NCI-H1930 (cell line): ENCODE measurements at regions not wholly inside any gene's neighbourhood (a gene's known extent, or its start where the extent isn't known, plus 50 kb on each side); places are given as distances from the start of the nearest gene placed in this dataset.
A peak's percentile ranks its signal among the peaks of the same experiment; 100 is the strongest.

Experiments used
- DNase-seq, 2 experiments: peaks; one replicate each; lab custom pipeline; 2025; lab: John Stamatoyannopoulos, UW

GRCh38 chr12:34377243-34378035, 355.1 kb downstream of the ALG10 start:
- no peak for DNase-seq

DNA sequence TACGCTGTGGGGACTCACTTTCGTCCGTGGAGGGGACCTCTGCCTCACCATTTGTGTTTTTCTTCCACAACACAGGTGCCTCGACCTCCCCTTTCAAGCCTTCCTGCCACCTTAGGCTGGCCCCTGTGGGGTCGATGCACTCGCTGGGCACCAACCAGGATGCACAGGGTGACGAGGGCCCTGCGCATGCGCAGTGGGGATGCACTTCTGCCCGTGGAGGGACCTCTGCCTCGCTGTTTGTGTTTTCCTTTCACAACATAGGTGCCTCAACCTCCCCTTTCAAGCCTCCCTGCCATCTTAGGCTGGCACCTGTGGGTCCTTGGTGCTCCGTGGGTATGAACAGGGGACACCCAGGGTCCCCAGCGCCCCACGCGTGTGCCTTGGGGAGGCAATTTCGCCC, 356.8 kb downstream of the ALG10 start:
- DNase-seq, result no peak

DNA sequence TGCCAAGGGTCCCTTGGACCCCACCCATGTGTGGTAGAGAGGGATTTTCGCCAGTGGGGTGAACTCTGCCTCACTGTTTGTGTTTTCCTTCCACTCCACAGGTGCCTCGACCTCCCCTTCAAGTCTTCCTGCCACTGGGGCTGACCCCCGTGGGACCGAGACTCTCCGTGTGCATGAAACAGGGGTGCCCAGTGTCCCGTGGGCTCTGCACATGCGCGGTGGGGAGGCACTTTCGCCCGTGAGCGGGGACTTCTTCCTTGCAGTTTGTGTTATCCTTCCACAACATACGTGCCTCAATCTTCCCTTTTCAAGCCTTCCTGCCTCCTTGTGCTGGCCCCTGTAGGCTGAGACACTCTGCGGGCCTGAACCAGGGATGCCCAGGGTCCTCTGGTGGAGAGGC, 362.4 kb downstream of the ALG10 start:
- DNase-seq, result no peak

DNA sequence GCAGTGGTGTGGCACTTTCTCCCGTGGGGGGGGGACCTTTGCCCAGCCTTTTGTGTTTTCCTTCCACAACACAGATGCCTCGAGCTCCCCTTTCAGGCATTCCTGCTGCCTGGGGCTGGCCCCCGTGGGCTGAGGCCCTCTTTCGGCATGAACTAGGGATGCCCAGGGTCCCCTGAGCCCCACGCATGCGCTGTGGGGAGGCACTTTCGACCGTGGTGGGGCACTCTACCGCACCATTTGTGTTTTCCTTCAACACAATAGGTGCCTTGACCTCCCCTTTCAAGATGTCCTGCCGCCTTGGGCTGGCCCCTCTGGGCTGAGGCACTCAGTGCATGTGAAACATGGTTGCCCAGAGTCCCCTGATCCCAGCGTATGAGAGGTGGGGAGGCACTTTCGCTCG, 363.7 kb downstream of the ALG10 start:
- no peak for DNase-seq

GRCh38 chr12:34386621-34387255, 364.4 kb downstream of the ALG10 start:
- no peak for DNase-seq

GRCh38 chr12:34387711-34388635, 365.7 kb downstream of the ALG10 start:
- DNase-seq, result no peak

GRCh38 chr12:34388636-34389377, 366.5 kb downstream of the ALG10 start:
- no peak for DNase-seq

GRCh38 chr12:34389378-34390170, 367.3 kb downstream of the ALG10 start:
- no peak for DNase-seq

DNA sequence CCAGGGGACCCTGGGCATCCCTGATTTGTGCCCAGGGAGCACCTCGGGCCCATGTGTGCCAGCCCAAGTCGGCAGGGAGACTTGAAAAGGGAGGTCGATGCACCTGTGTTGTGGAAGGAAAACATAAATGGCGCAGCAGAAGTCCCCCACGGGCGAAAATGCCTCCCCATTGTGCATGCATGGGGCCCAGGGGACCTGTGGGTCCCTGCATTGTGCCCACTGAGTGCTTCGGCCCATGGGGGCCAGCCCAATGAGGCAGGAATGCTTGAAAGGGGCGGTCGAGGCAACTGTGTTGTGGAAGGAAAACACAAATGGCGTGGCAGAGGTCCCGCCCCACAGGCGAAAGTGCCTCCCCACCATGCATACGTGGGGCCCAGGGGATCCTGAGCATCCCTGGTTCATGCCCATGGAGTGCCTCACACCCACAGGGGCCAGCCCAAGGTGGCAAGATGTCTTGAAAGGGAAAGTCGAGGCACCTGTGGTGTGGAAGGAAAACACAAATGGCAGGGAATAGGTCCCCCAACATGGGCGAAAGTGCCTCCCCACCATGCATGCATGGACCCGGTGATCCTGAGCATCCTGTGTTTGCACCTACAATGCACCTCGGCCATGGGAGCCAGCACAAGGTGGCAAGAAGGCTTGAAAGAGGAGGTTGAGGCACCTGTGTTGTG, 368.0 kb downstream of the ALG10 start:
- DNase-seq, result no peak

DNA sequence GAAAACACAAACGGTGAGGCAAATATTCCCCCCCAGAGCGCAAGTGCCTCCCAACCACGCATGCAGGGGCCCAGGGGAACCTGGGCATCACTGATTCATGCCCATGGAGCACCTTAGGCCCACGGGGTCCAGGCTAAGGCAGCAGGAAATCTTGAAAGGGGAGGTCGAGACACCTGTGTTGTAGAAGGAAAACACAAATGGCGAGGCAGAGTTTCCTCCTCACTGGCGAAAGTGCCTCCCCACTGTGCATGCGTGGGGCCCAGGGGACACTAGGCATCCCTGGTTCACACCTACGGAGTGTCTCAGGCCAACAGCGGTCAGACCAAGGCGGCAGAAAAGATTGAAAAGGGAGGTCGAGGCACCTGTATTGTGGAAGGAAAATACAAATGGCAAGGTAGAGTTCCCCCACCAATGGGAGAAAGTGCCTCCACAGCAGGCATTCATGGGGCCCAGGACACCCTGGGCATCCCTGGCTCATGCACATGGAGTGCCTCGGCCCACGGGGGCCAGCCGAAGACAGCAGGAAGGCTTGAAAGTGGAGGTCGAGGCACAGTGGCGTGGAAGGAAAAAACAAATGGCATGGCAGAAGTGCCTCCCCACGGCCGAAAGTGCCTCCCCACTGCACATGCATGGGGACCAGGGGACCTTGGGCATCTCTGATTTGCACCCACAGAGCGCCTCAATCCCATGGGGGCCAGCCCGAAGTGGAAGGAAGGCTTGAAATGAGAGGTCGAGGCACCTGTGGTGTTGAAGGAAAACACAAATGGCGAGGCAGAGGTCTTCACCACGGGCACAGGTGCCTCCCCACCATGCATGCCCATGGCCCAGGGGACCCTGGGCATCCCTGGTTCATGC, 368.8 kb downstream of the ALG10 start:
- DNase-seq, result no peak

- peak in 1 of 2 experiments; percentile 6 for DNase-seq
Measured at GRCh38 chr12:34391771-34392581, 369.7 kb downstream of the ALG10 start.

- DNase-seq, result no peak
Measured at GRCh38 chr12:34392741-34393085, 370.4 kb downstream of the ALG10 start.

DNA sequence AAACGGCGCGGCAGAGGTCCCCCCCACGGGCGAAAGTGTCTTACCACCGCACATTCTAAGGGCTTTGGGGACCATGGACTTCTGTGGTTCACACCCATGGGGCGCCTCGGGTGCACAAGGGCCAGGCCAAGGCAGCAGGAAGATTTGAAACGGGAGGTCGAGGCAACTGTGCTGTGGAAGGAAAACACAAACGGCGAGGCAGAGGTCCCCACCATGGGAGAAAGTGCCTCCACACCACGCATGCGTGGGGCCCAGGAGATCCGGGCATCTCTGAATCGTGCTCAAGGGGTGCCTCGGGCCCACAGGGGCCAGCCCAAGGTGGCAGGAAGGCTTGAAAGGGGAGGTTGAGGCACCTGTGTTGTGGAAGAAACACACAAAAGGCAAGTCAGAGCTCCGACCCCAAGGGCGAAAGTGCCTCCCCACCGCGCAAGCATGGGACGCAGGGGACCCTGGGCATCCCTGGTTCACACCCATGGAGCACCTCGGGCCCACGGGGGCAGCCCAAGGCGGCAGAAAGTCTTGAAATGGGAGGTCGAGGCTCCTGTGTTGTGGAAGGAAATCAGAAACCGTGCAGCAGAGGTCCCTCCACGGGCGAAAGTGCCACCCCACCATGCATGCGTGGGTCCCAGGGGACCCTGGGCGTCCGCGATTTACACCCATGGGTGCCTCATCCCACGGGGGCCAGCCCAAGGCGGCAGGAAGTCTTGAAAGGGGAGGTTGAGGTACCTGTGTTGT, 371.0 kb downstream of the ALG10 start:
- DNase-seq, result no peak

GRCh38 chr12:34393821-34394150, 371.5 kb downstream of the ALG10 start:
- DNase-seq, result no peak

- DNase-seq, result no peak
Measured at GRCh38 chr12:34394211-34395055, 372.1 kb downstream of the ALG10 start.

- no peak for DNase-seq
Measured at GRCh38 chr12:34395056-34396005, 373.0 kb downstream of the ALG10 start.
